HepG2 (cell line): ENCODE measurements at regions not wholly inside any gene's neighbourhood (a gene's known extent, or its start where the extent isn't known, plus 50 kb on each side); places are given as distances from the start of the nearest gene placed in this dataset.

ENCODE experiments used
- ATAC-seq: fragments of 200-7000 bp; cut with Tn5 transposase; 3 replicates; pipeline ENCODE4 v1.9.1; 2020; ENCODE audit warnings: mild to moderate bottlenecking, moderate library complexity
- BruUV-seq: library from RNA; stranded (reverse); fragments of 400-500 nt; replicated peaks from 2 replicates; lab custom pipeline; 2021; lab: Mats Ljungman, UMichigan
- CTCF ChIA-PET: fragments of 300-600 bp; formaldehyde crosslinking; extraction: SDS; loops from one replicate; lab custom pipeline; 2021; ENCODE audit warnings: low total read pairs, inconsistent platforms, low intra/inter-chr PET ratio; lab: Yijun Ruan, JAX
- POLR2A ChIA-PET: fragments of 350-600 bp; sonication (Branson Sonifier 250); formaldehyde crosslinking; loops from one replicate; lab custom pipeline; 2020; ENCODE audit warnings: antibody characterized with exemption, inconsistent platforms; lab: Yijun Ruan, JAX
- DNase-seq: peaks from one replicate; pipeline ENCODE4 v3.0.0-alpha.2; 2015; ENCODE audit warnings: low spot score
- FAIRE-seq: peaks from 3 replicates; lab custom pipeline; 2011; peaks lifted over from hg19 to GRCh38; lab: Jason Lieb, UNC
- H2AFZ ChIP-seq: one replicate; pipeline ENCODE4 v1.6.1; 2011; ENCODE audit warnings: low read length, inconsistent platforms
- H3K27ac ChIP-seq: fragments of 300-600 bp; 3 replicates; pipeline ENCODE4 v1.8.0; 2011; ENCODE audit warnings: mixed run types, mild to moderate bottlenecking, mixed read lengths, low read length, inconsistent platforms; ENCODE audit not compliant: insufficient read depth; ENCODE audit errors: extremely low read length
- H3K27me3 ChIP-seq, 2 experiments: fragments of 200-600 bp in 1 of 2; 2 replicates in 1 of 2; 3 replicates in 1 of 2; pipeline versions ENCODE4 v1.6.0 to v1.8.0; 2011; ENCODE audit warnings: low read length in 2 of 2, mild to moderate bottlenecking in 2 of 2, moderate library complexity in 2 of 2, inconsistent platforms in 1 of 2; ENCODE audit not compliant: insufficient read depth in 2 of 2, control insufficient read depth in 1 of 2
- H3K36me3 ChIP-seq, 2 experiments: fragments of 200-600 bp in 1 of 2; replicated peaks in 1 of 2; 2 replicates in 1 of 2; 3 replicates in 1 of 2; pipeline versions ENCODE4 v1.5.1 to v1.8.0; 2011; ENCODE audit warnings: low read length in 2 of 2, inconsistent platforms in 1 of 2; ENCODE audit not compliant: insufficient read depth in 2 of 2, control insufficient read depth in 1 of 2
- H3K4me1 ChIP-seq: 2 replicates; pipeline ENCODE4 v1.5.1; 2012; ENCODE audit warnings: low read length, inconsistent platforms; ENCODE audit not compliant: insufficient read depth
- H3K4me2 ChIP-seq: 2 replicates; pipeline ENCODE4 v1.6.0; 2011; ENCODE audit warnings: low read depth, low read length, inconsistent platforms
- H3K4me3 ChIP-seq, 3 experiments: fragments of 200-600 bp in 1 of 3; sonication (generic), shearing (Covaris generic) in 1 of 3; replicated peaks in 1 of 3; 2 replicates each; pipeline ENCODE4 v1.5.1; 2011 to 2016; ENCODE audit warnings: low read length in 3 of 3, inconsistent platforms in 2 of 3, low read depth in 2 of 3, mild to moderate bottlenecking in 2 of 3, control low read depth in 1 of 3, mixed read lengths in 1 of 3; ENCODE audit not compliant: insufficient read depth in 1 of 3
- H3K79me2 ChIP-seq: one replicate; pipeline ENCODE4 v1.6.1; 2011; ENCODE audit warnings: low read length, inconsistent platforms; ENCODE audit not compliant: insufficient read depth
- H3K9ac ChIP-seq: 2 replicates; pipeline ENCODE4 v1.6.0; 2011; ENCODE audit warnings: mild to moderate bottlenecking, low read depth, low read length, inconsistent platforms; ENCODE audit not compliant: insufficient read depth
- H3K9me3 ChIP-seq: 2 replicates; pipeline ENCODE4 v1.5.1; 2012; ENCODE audit warnings: mild to moderate bottlenecking, low read length
- H4K20me1 ChIP-seq: 2 replicates; pipeline ENCODE4 v1.6.0; 2011; ENCODE audit warnings: inconsistent platforms, mild to moderate bottlenecking, low read length, moderate library complexity; ENCODE audit not compliant: insufficient read depth
- ZBTB40 ChIP-seq, 2 experiments: fragments of 450-650 bp in 1 of 2; sonication (generic) in 1 of 2; formaldehyde crosslinking in 1 of 2; IDR thresholded peaks; 2 replicates each; pipeline versions ENCODE4 v1.6.1 to v1.8.0; 2016 to 2022; ENCODE audit warnings: antibody characterized with exemption in 1 of 2, mild to moderate bottlenecking in 1 of 2, missing genetic modification reagents in 1 of 2
- ZNF12 ChIP-seq: sonication (generic); formaldehyde crosslinking; IDR thresholded peaks from 2 replicates; pipeline ENCODE4 v1.5.0; 2020; ENCODE audit warnings: missing genetic modification reagents
- ZNF615 ChIP-seq: sonication (generic); formaldehyde crosslinking; IDR thresholded peaks from 2 replicates; pipeline ENCODE4 v1.5.0; 2020; ENCODE audit warnings: mild to moderate bottlenecking, missing genetic modification reagents, borderline replicate concordance
- WGBS: methylation state at CpG from one replicate; pipeline ENCODE4 v1.1.6; 2017; ENCODE audit warnings: low lambda C conversion rate; 5-methylcytosine and 5-hydroxymethylcytosine counted together
- in situ Hi-C: cut with HindIII; loops from 2 replicates; pipeline ENCODE4 v1.10.0; 2017; ENCODE audit warnings: low pct_unique_long_range_greater_than_20kb; ENCODE audit not compliant: extremely low pct_ligation_motif_present
- intact Hi-C: fragments of 100-400 bp; cut with micrococcal nuclease; formaldehyde crosslinking; loops from one replicate; pipeline ENCODE4 v1.10.0; 2022; ENCODE audit not compliant: unreplicated experiment
- TF ChIP-seq, protein P1 (sequence below), 2 experiments: sonication (generic) in 1 of 2; formaldehyde crosslinking in 1 of 2; IDR thresholded peaks; 2 replicates each; pipeline versions ENCODE4 v1.5.1 to v1.6.1; 2011 to 2020; ENCODE audit warnings: borderline replicate concordance in 1 of 2, low read depth in 1 of 2, low read length in 1 of 2, mild to moderate bottlenecking in 1 of 2, missing genetic modification reagents in 1 of 2, moderate library complexity in 1 of 2

DNA sequence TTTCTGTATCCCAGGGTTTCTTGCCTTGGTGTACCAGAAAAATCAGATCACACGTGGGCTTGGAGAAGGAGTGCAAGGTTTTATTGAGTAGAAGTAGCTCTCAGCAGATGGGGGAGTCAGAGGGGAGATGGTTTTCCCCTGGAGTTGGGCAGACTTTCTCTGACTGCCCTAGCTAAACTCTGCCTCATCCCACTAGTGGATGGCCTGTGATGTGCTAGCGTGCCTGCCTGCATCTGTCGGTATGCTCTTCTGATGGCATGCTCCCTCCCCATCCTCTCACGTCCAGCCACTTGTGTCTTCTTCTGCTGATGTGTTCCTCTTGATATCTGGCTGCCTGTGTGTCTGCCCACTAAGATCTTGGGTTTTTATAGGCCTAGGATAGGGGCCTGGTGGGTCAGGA is 616.1 kb upstream of the RGMB start (continued):
- TF ChIP-seq ZNF12 (CRISPR knock-in tag) (no peak), ZNF615 (CRISPR knock-in tag) (no peak)
- TF ChIP-seq, protein P1, sequence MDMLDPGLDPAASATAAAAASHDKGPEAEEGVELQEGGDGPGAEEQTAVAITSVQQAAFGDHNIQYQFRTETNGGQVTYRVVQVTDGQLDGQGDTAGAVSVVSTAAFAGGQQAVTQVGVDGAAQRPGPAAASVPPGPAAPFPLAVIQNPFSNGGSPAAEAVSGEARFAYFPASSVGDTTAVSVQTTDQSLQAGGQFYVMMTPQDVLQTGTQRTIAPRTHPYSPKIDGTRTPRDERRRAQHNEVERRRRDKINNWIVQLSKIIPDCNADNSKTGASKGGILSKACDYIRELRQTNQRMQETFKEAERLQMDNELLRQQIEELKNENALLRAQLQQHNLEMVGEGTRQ (IDR thresholded peaks at IDR 0.05; ENCODE audit: low read depth, low read length) = no peak
- TF ChIP-seq, protein P1 (CRISPR knock-in tag; IDR thresholded peaks at IDR 0.05; ENCODE audit: borderline replicate concordance) = no peak
- TF ChIP-seq, all 625 proteins: peak for 0

GRCh38 chr5:98158440-98158839 is 615.0 kb upstream of the RGMB start:
- ChIA-PET CTCF (no interaction called here), POLR2A (no interaction called here)
- Histone ChIP-seq H3K4me3 (no peak overlapping the region), H3K4me1 (no peaks in the 10 kb centered on the region), H3K9me3 (no peaks in the 10 kb centered on the region), H3K36me3 (no peaks in the 10 kb centered on the region), H3K4me2 (no peak overlapping the region), H3K27ac (no peak overlapping the region), H4K20me1 (no peaks in the 10 kb centered on the region), H3K79me2 (no peaks in the 10 kb centered on the region), H3K27me3 (no peaks in the 10 kb centered on the region), H3K9ac (no peak overlapping the region), H2AFZ (no peak overlapping the region)
- BruUV-seq = no TSS peak
- TF ChIP-seq ZBTB40 (IDR thresholded peaks at IDR 0.05) (no peak), ZBTB40 (CRISPR knock-in tag; IDR thresholded peaks at IDR 0.05) (no peak)
- intact Hi-C loops = no loop called here
- 56% methylated on average over 6 of the region's 6 CpGs for WGBS
- ATAC-seq (no peak), DNase-seq (no peak), FAIRE-seq (no peak)
- in situ Hi-C loops = no loop called here
